ENCODE measurements at regions not wholly inside any gene's neighbourhood (a gene's known extent, or its start where the extent isn't known, plus 50 kb on each side); places are given as distances from the start of the nearest gene placed in this dataset.

DNA sequence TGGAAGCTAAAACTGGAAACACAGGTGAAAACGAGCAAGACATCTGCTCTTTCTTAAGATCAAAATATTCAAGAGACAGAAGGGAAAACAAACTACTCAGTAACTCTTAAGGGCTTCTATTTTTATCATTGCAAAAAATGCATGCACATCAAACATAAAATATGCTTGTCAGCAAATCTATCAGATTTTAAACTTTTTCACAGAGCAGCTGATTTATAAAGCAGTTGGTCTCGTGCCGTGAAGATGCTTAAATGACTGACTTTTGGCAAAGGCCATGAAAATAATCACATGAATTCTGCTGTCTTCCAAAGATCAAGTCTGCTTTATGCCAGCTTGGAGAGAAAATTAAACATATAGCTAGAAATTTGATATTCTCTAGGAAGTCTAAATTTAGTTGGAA, 482.1 kb upstream of the HS3ST1 start:
- in situ Hi-C loops (cut with HindIII; ENCODE audit: extremely low pct_ligation_motif_present, low pct_unique_long_range_greater_than_20kb) (no loop called here), intact Hi-C loops (cut with micrococcal nuclease; ENCODE audit: unreplicated experiment) (no loop called here)
- Histone ChIP-seq H3K4me3 (replicated peaks in 1 of 3; ENCODE audit: insufficient read depth in 1 of 3, low read depth in 2 of 3, low read length in 3 of 3) (no peak overlapping the region), H3K27ac (ENCODE audit: extremely low read length, insufficient read depth, low read length) (no peak overlapping the region), H3K27me3 (ENCODE audit: control insufficient read depth in 1 of 2, insufficient read depth in 2 of 2, low read length in 2 of 2) (no peaks in the 10 kb centered on the region), H3K9ac (ENCODE audit: insufficient read depth, low read depth, low read length) (no peak overlapping the region), H3K4me2 (ENCODE audit: low read depth, low read length) (no peak overlapping the region), H4K20me1 (ENCODE audit: insufficient read depth, low read length) (no peaks in the 10 kb centered on the region), H3K9me3 (ENCODE audit: low read length) (peaks cover 94% of the 10 kb centered on the region), H3K4me1 (ENCODE audit: insufficient read depth, low read length) (no peaks in the 10 kb centered on the region), H3K36me3 (replicated peaks in 1 of 2; ENCODE audit: control insufficient read depth in 1 of 2, insufficient read depth in 2 of 2, low read length in 2 of 2) (no peaks in the 10 kb centered on the region), H2AFZ (ENCODE audit: low read length) (no peak overlapping the region), H3K79me2 (ENCODE audit: insufficient read depth, low read length) (no peaks in the 10 kb centered on the region)
- BruUV-seq (replicated peaks) = no TSS peak
- CTCF ChIA-PET (ENCODE audit: low intra/inter-chr PET ratio, low total read pairs) = no interaction called here
- POLR2A ChIA-PET = no interaction called here
- ATAC-seq (no peak), DNase-seq (ENCODE audit: low spot score) (no peak), FAIRE-seq (no peak)
- TF ChIP-seq ZNF652 (CRISPR knock-in tag; IDR thresholded peaks at IDR 0.05; ENCODE audit: borderline replicate concordance, low read depth) (no peak), CCAR2 (optimal IDR thresholded peaks at IDR 0.05; ENCODE audit: low read depth, low read length) (no peak), MAFK (conservative IDR thresholded peaks at IDR 0.05 in 1 of 2, IDR thresholded peaks at IDR 0.05 in 1 of 2; ENCODE audit: low read length in 2 of 2) (peak; percentile 77 to 89), ZNF343 (CRISPR knock-in tag; IDR thresholded peaks at IDR 0.05) (no peak), MAFF (IDR thresholded peaks at IDR 0.05; ENCODE audit: low read depth, low read length) (peak; percentile 85), ZNF792 (CRISPR knock-in tag; IDR thresholded peaks at IDR 0.05) (no peak), SMAD1 (CRISPR knock-in tag; IDR thresholded peaks at IDR 0.05; ENCODE audit: borderline replicate concordance, low read depth) (no peak)
- 2% methylated on average over 3 of the region's 3 CpGs for WGBS (ENCODE audit: low lambda C conversion rate)

DNA sequence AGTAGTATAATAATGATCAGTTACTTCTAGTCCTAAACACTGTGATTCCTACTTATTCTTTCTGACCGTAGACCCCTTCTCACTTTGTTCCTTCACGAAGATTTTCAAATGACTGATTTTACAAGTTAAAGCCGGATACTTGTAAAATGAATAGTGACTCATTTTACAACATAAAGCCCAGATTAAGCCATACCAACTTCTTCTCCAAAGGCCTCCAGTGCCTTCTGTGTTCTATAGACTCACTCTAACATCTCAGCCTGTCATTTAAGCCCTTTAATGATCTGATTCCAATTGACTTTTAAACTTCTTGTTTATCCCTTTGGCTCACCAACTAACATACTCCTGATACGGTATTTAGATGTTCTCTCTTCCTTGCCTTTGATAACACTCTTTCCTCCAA, 480.0 kb upstream of the HS3ST1 start:
- H3K4me3 ChIP-seq (replicated peaks in 1 of 3; ENCODE audit: insufficient read depth in 1 of 3, low read depth in 2 of 3, low read length in 3 of 3) = no peak overlapping the region
- no peaks in the 10 kb centered on the region for H3K79me2 ChIP-seq (ENCODE audit: insufficient read depth, low read length)
- no peaks in the 10 kb centered on the region for H3K27me3 ChIP-seq (ENCODE audit: control insufficient read depth in 1 of 2, insufficient read depth in 2 of 2, low read length in 2 of 2)
- in situ Hi-C loops (cut with HindIII; ENCODE audit: extremely low pct_ligation_motif_present, low pct_unique_long_range_greater_than_20kb) (no loop called here), intact Hi-C loops (cut with micrococcal nuclease; ENCODE audit: unreplicated experiment) (no loop called here)
- DNase-seq (ENCODE audit: low spot score) = no peak
- no peaks in the 10 kb centered on the region for H4K20me1 ChIP-seq (ENCODE audit: insufficient read depth, low read length)
- no peak overlapping the region for H3K9ac ChIP-seq (ENCODE audit: insufficient read depth, low read depth, low read length)
- no peak for ATAC-seq
- H2AFZ ChIP-seq (ENCODE audit: low read length) = no peak overlapping the region
- FAIRE-seq = no peak
- H3K27ac ChIP-seq (ENCODE audit: extremely low read length, insufficient read depth, low read length) = no peak overlapping the region
- BruUV-seq (replicated peaks) = no TSS peak
- CTCF ChIA-PET (ENCODE audit: low intra/inter-chr PET ratio, low total read pairs) = no interaction called here
- no peaks in the 10 kb centered on the region for H3K4me1 ChIP-seq (ENCODE audit: insufficient read depth, low read length)
- H3K36me3 ChIP-seq (replicated peaks in 1 of 2; ENCODE audit: control insufficient read depth in 1 of 2, insufficient read depth in 2 of 2, low read length in 2 of 2) = no peaks in the 10 kb centered on the region
- peaks cover 93% of the 10 kb centered on the region for H3K9me3 ChIP-seq (ENCODE audit: low read length)
- POLR2A ChIA-PET = no interaction called here
- H3K4me2 ChIP-seq (ENCODE audit: low read depth, low read length) = no peak overlapping the region
- WGBS (ENCODE audit: low lambda C conversion rate) = 0% methylated on average over 4 of the region's 4 CpGs
- no peak for TF ChIP-seq CEBPG (CRISPR knock-in tag; IDR thresholded peaks at IDR 0.05)
- TF ChIP-seq ISX (CRISPR knock-in tag; conservative IDR thresholded peaks at IDR 0.05) = no peak
- TF ChIP-seq, protein P1, sequence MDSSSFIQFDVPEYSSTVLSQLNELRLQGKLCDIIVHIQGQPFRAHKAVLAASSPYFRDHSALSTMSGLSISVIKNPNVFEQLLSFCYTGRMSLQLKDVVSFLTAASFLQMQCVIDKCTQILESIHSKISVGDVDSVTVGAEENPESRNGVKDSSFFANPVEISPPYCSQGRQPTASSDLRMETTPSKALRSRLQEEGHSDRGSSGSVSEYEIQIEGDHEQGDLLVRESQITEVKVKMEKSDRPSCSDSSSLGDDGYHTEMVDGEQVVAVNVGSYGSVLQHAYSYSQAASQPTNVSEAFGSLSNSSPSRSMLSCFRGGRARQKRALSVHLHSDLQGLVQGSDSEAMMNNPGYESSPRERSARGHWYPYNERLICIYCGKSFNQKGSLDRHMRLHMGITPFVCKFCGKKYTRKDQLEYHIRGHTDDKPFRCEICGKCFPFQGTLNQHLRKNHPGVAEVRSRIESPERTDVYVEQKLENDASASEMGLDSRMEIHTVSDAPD (CRISPR knock-in tag; IDR thresholded peaks at IDR 0.05) = no peak
- TF ChIP-seq, protein P2, sequence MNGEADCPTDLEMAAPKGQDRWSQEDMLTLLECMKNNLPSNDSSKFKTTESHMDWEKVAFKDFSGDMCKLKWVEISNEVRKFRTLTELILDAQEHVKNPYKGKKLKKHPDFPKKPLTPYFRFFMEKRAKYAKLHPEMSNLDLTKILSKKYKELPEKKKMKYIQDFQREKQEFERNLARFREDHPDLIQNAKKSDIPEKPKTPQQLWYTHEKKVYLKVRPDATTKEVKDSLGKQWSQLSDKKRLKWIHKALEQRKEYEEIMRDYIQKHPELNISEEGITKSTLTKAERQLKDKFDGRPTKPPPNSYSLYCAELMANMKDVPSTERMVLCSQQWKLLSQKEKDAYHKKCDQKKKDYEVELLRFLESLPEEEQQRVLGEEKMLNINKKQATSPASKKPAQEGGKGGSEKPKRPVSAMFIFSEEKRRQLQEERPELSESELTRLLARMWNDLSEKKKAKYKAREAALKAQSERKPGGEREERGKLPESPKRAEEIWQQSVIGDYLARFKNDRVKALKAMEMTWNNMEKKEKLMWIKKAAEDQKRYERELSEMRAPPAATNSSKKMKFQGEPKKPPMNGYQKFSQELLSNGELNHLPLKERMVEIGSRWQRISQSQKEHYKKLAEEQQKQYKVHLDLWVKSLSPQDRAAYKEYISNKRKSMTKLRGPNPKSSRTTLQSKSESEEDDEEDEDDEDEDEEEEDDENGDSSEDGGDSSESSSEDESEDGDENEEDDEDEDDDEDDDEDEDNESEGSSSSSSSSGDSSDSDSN (CRISPR knock-in tag; IDR thresholded peaks at IDR 0.05) = no peak
- TF ChIP-seq, protein P3, sequence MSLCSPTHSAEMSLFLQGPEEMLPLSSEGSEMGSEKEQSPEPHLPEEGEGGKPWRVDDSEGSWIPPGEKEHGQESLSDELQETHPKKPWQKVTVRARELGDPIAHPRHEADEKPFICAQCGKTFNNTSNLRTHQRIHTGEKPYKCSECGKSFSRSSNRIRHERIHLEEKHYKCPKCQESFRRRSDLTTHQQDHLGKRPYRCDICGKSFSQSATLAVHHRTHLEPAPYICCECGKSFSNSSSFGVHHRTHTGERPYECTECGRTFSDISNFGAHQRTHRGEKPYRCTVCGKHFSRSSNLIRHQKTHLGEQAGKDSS (CRISPR knock-in tag; IDR thresholded peaks at IDR 0.05; ENCODE audit: borderline replicate concordance, low read depth) = no peak
- TF ChIP-seq KDM5B (CRISPR knock-in tag; IDR thresholded peaks at IDR 0.05; ENCODE audit: borderline replicate concordance) = no peak
- TF ChIP-seq, protein P4, sequence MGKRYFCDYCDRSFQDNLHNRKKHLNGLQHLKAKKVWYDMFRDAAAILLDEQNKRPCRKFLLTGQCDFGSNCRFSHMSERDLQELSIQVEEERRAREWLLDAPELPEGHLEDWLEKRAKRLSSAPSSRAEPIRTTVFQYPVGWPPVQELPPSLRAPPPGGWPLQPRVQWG (CRISPR knock-in tag; IDR thresholded peaks at IDR 0.05; ENCODE audit: borderline replicate concordance, low read depth) = no peak
- TF ChIP-seq TGIF2 (CRISPR knock-in tag; IDR thresholded peaks at IDR 0.05) = no peak
- TF ChIP-seq ZMYM4 (CRISPR knock-in tag; IDR thresholded peaks at IDR 0.05) = no peak
- TF ChIP-seq SIX4 (CRISPR knock-in tag; IDR thresholded peaks at IDR 0.05) = no peak

Measured in HepG2 (cell line).